ENCODE measurements at regions not wholly inside any gene's neighbourhood (a gene's known extent, or its start where the extent isn't known, plus 50 kb on each side); places are given as distances from the start of the nearest gene placed in this dataset.
"Not testable (repeated sequence)": the region's sequence is repeated elsewhere in the genome, so short reads cannot be mapped to it uniquely, and the experiment has no call there.

DNA sequence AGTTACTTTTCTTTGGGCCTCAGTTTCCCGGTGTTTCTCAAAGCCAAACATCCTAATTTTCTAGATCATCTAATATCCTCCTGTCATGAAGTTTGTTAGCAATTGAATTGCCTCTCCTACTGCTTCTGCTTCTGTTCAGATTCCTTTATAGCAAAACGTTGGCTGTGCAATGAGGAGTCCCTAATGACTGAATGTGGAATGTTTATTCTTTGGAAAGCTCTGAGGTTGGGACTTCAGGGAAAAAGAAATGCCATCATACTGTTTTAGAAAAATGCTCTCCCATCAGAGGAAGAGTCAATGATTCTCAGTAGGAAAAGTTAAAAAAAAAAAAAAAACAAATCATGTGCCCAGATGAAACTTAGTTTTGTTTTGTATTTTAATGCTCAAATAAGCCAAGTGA, 268.7 kb upstream of the PAPPA start:
- Histone ChIP-seq H3K9me3 (ENCODE audit: low read length) (no peaks in the 10 kb centered on the region), H3K36me3 (ENCODE audit: insufficient read depth, low read length) (no peaks in the 10 kb centered on the region), H3K27ac (ENCODE audit: low read depth, low read length) (no peak overlapping the region), H3K4me3 (ENCODE audit: low read depth in 1 of 2, low read length in 2 of 2) (no peak overlapping the region), H3K4me1 (ENCODE audit: insufficient read depth, low read length) (no peaks in the 10 kb centered on the region), H3K27me3 (ENCODE audit: control insufficient read depth in 1 of 2, insufficient read depth in 2 of 2, low read length in 2 of 2) (no peaks in the 10 kb centered on the region), H3K9ac (ENCODE audit: low read length) (no peak overlapping the region)

DNA sequence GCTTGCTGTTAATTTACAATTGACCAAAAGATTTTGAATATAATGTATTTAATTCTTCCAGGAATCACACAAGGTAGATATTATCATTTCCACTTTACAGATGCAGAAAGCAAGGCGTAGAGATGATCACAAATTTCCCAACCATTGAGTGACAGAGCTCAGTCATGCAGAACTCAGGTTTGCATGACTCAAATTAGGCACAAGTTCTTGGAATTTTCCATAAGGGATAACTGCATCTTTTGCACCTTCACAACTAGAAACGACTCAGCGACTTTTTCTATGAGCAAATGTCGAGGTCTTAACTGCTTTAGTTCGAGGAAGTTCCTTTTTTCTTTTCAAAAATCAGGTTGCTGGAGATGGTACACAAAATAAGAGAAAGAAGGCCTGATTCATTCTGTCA, 265.5 kb upstream of the PAPPA start:
- Histone ChIP-seq H3K4me1 (ENCODE audit: insufficient read depth, low read length) (no peaks in the 10 kb centered on the region), H3K36me3 (ENCODE audit: insufficient read depth, low read length) (no peaks in the 10 kb centered on the region), H3K9me3 (ENCODE audit: low read length) (no peaks in the 10 kb centered on the region), H3K27me3 (ENCODE audit: control insufficient read depth in 1 of 2, insufficient read depth in 2 of 2, low read length in 2 of 2) (no peaks in the 10 kb centered on the region), H3K9ac (ENCODE audit: low read length) (no peak overlapping the region), H3K4me3 (ENCODE audit: low read depth in 1 of 2, low read length in 2 of 2) (no peak overlapping the region), H3K27ac (ENCODE audit: low read depth, low read length) (no peak overlapping the region)

DNA sequence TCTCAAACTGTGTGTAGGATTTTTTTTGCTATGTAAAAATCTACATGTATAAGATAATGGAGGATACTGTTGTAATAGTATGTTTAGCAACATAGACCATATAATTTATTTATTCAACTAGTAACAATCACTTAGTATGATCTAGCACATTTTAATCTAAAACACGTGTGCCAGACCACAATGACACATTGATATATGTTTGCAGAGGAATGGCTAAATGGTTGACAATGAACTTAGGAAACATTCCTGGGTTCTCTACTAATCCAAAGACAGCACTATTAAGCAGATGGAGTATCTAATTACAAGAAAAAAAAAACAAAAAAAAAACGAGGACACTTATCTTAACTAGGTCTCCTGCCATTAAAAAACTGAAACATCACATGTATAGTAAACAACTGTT, 261.7 kb upstream of the PAPPA start:
- Histone ChIP-seq H3K27ac (ENCODE audit: low read depth, low read length) (no peak overlapping the region), H3K4me1 (ENCODE audit: insufficient read depth, low read length) (no peaks in the 10 kb centered on the region), H3K36me3 (ENCODE audit: insufficient read depth, low read length) (no peaks in the 10 kb centered on the region), H3K27me3 (ENCODE audit: control insufficient read depth in 1 of 2, insufficient read depth in 2 of 2, low read length in 2 of 2) (no peaks in the 10 kb centered on the region), H3K4me3 (ENCODE audit: low read depth in 1 of 2, low read length in 2 of 2) (no peak overlapping the region), H3K9ac (ENCODE audit: low read length) (no peak overlapping the region), H3K9me3 (ENCODE audit: low read length) (no peaks in the 10 kb centered on the region)

DNA sequence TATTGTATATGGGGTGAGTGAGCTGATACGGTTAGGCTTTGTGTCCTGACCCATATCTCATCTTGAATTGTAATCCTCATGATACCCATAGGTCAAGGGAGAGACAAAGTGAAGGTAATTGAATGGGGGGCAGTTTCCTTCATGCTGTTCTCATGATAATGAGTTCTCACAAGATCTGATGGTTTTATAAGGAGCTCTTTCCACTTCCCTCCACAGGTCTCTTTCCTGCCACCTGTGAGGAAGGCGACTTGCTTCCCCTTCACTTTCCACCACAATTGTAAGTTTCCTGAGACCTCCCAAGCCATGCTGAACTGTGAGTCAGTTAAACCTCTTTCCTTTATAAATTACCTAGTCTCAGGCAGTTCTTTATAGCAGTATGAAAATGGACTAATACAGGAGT, 255.1 kb upstream of the PAPPA start:
- not testable (repeated sequence) for H3K9ac ChIP-seq (ENCODE audit: low read length); H3K9me3 ChIP-seq (ENCODE audit: low read length); H3K27me3 ChIP-seq (ENCODE audit: control insufficient read depth in 1 of 2, insufficient read depth in 2 of 2, low read length in 2 of 2); H3K4me3 ChIP-seq (ENCODE audit: low read depth in 1 of 2, low read length in 2 of 2); H3K27ac ChIP-seq (ENCODE audit: low read depth, low read length); H3K4me1 ChIP-seq (ENCODE audit: insufficient read depth, low read length); H3K36me3 ChIP-seq (ENCODE audit: insufficient read depth, low read length)

DNA sequence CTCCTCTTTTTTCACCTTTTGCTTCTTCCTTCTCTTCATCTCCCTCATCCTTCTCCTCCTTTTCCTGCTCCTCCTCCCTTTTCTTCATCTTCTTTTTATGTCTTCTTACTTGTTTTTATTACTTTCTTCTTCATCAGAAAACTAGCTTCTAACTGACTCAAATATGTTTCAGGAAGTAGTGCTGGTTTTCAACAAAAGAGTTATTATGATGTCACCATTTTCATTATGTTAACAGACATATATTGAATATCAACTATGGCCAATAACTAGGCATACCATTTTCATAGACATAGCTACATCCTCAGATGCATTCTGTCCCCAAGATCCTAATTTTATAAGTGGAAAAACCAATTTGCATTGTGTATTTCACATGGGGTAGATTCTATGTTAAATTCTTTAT, 252.9 kb upstream of the PAPPA start:
- no peaks in the 10 kb centered on the region for H3K4me1 ChIP-seq (ENCODE audit: insufficient read depth, low read length)
- H3K27me3 ChIP-seq (ENCODE audit: control insufficient read depth in 1 of 2, insufficient read depth in 2 of 2, low read length in 2 of 2), result no peaks in the 10 kb centered on the region

DNA sequence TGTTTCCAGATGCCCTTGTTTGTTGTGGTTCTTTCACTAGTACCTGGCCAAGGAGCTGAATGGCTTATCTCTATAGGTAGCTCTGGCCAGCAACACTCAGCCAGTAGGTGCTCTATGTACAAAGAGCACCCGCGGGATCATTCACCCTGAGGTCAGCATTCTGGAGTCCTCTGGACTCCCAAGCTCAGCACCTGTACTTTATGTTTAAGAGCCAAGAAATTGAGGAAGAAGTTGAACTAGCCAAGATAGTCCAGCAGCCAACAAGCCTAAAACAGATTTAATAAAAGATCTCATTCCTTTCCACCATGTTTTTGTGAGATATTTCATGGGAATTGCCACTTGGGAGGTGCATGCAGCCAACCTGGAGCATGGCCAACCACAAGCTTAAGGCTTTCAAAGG, 242.6 kb upstream of the PAPPA start:
- no peak overlapping the region for H3K9ac ChIP-seq (ENCODE audit: low read length)
- no peaks in the 10 kb centered on the region for H3K36me3 ChIP-seq (ENCODE audit: insufficient read depth, low read length)
- no peaks in the 10 kb centered on the region for H3K9me3 ChIP-seq (ENCODE audit: low read length)
- H3K4me1 ChIP-seq (ENCODE audit: insufficient read depth, low read length), result no peaks in the 10 kb centered on the region
- no peaks in the 10 kb centered on the region for H3K27me3 ChIP-seq (ENCODE audit: control insufficient read depth in 1 of 2, insufficient read depth in 2 of 2, low read length in 2 of 2)
- no peak overlapping the region for H3K27ac ChIP-seq (ENCODE audit: low read depth, low read length)
- H3K4me3 ChIP-seq (ENCODE audit: low read depth in 1 of 2, low read length in 2 of 2), result no peak overlapping the region

More for the DNA sequence above, 252.9 kb upstream of the PAPPA start:
- Histone ChIP-seq H3K9me3 (ENCODE audit: low read length) (no peaks in the 10 kb centered on the region), H3K27ac (ENCODE audit: low read depth, low read length) (no peak overlapping the region), H3K36me3 (ENCODE audit: insufficient read depth, low read length) (no peaks in the 10 kb centered on the region), H3K4me3 (ENCODE audit: low read depth in 1 of 2, low read length in 2 of 2) (no peak overlapping the region), H3K9ac (ENCODE audit: low read length) (no peak overlapping the region)

DNA sequence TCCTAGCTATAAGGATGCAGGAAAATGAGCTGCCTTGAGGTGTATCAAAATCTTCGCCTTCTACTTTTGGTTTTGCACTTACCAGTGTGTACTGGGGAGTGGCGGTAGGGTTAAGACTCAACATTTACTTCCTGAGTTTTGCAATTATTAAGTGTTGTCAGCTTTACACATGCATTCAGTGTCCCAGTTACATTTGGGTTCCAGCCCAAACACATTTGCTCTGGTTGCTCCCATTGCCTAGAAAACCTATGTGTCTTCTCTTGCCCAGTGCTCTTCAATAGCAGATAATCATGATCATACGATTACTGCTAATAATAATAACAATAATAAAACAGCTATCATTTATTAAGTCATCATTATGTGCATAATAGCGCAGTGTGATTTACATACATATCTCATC, 241.5 kb upstream of the PAPPA start:
- H3K9me3 ChIP-seq (ENCODE audit: low read length), result no peaks in the 10 kb centered on the region
- H3K36me3 ChIP-seq (ENCODE audit: insufficient read depth, low read length), result no peaks in the 10 kb centered on the region
- H3K4me3 ChIP-seq (ENCODE audit: low read depth in 1 of 2, low read length in 2 of 2), result no peak overlapping the region
- no peak overlapping the region for H3K9ac ChIP-seq (ENCODE audit: low read length)
- H3K4me1 ChIP-seq (ENCODE audit: insufficient read depth, low read length), result no peaks in the 10 kb centered on the region
- H3K27ac ChIP-seq (ENCODE audit: low read depth, low read length), result no peak overlapping the region
- no peaks in the 10 kb centered on the region for H3K27me3 ChIP-seq (ENCODE audit: control insufficient read depth in 1 of 2, insufficient read depth in 2 of 2, low read length in 2 of 2)

DNA sequence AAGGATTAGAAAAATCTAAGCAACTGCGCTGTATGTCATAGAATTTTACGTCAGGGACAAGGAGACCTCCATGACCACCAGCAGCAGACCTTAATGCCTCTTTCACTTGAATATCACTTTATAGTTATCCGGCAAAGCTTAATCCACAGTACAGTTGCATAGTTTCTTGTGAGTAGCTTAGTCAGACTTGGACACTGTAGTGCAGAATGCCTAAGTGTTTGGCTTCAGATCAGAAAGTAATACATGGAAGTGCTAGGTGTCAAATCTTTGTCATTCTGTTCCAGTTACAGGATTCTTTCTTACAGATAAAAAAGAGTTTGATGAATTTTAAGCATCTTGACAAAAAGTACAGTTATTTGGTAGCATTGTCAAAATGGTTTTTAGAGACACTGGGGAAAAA, 239.9 kb upstream of the PAPPA start:
- Histone ChIP-seq H3K9ac (ENCODE audit: low read length) (no peak overlapping the region), H3K27ac (ENCODE audit: low read depth, low read length) (no peak overlapping the region), H3K9me3 (ENCODE audit: low read length) (no peaks in the 10 kb centered on the region), H3K4me3 (ENCODE audit: low read depth in 1 of 2, low read length in 2 of 2) (no peak overlapping the region), H3K4me1 (ENCODE audit: insufficient read depth, low read length) (no peaks in the 10 kb centered on the region), H3K27me3 (ENCODE audit: control insufficient read depth in 1 of 2, insufficient read depth in 2 of 2, low read length in 2 of 2) (no peaks in the 10 kb centered on the region), H3K36me3 (ENCODE audit: insufficient read depth, low read length) (no peaks in the 10 kb centered on the region)

DNA sequence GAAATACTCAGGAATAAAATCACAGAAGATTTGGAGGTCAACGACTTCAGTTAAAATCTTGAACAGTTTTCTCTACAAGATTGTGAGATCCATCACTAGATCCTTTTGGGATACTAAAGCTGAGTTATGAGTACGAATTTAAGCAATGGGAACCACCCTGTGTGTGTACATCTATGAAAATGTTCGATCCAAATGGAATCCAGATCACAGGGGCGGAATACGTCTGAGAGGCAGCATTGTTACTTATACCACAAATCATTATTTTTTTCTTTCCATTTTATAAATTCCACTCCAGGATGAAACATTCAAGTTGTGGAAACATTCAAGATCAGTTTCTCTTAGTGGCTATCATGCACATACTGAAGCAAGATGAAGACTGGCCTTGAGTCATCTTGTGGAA, 239.3 kb upstream of the PAPPA start:
- no peaks in the 10 kb centered on the region for H3K9me3 ChIP-seq (ENCODE audit: low read length)
- no peak overlapping the region for H3K27ac ChIP-seq (ENCODE audit: low read depth, low read length)
- no peak overlapping the region for H3K4me3 ChIP-seq (ENCODE audit: low read depth in 1 of 2, low read length in 2 of 2)
- H3K27me3 ChIP-seq (ENCODE audit: control insufficient read depth in 1 of 2, insufficient read depth in 2 of 2, low read length in 2 of 2), result no peaks in the 10 kb centered on the region
- H3K4me1 ChIP-seq (ENCODE audit: insufficient read depth, low read length), result no peaks in the 10 kb centered on the region
- no peak overlapping the region for H3K9ac ChIP-seq (ENCODE audit: low read length)
- H3K36me3 ChIP-seq (ENCODE audit: insufficient read depth, low read length), result no peaks in the 10 kb centered on the region

DNA sequence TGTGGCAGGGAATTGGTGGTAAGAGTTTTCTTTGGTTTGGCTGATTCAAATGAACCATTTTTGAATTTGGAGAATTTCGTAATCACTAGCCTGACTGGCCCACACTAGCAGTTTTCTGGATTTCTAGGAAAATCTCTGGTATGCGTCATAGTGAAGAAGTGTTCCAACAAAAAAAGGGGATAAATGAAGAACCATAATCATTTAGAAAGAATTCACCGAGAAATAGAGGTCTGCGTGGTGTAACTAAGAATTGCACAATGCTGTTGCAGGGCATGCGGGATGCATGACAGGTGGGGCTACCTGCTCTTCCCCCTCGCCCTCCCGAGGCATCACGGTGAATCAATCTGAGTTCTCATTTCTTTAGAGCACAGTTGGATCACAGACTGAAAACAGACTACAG, 232.3 kb upstream of the PAPPA start:
- Histone ChIP-seq H3K27ac (ENCODE audit: low read depth, low read length) (no peak overlapping the region), H3K9me3 (ENCODE audit: low read length) (no peaks in the 10 kb centered on the region), H3K36me3 (ENCODE audit: insufficient read depth, low read length) (no peaks in the 10 kb centered on the region), H3K4me1 (ENCODE audit: insufficient read depth, low read length) (peaks cover 4% of the 10 kb centered on the region), H3K4me3 (ENCODE audit: low read depth in 1 of 2, low read length in 2 of 2) (no peak overlapping the region), H3K27me3 (ENCODE audit: control insufficient read depth in 1 of 2, insufficient read depth in 2 of 2, low read length in 2 of 2) (no peaks in the 10 kb centered on the region), H3K9ac (ENCODE audit: low read length) (no peak overlapping the region)

DNA sequence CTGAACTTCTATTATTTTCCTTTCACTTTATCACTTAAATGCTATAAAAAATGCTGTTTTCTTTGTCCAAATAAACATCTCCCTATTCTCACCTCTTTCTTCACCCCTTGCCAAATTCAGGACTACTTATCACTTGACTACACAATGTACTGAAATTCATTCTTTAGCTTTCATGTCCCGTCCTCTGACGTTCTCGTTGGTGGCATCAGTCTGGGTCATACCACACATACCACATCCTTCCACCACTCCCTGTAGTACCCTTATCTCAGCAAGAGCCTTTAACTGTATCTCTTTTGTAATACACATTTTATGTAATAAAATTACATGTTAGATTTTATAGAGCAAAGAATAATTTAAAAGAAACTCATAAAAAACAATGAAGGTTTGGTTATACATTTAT, 231.1 kb upstream of the PAPPA start:
- Histone ChIP-seq H3K36me3 (ENCODE audit: insufficient read depth, low read length) (no peaks in the 10 kb centered on the region), H3K4me3 (ENCODE audit: low read depth in 1 of 2, low read length in 2 of 2) (no peak overlapping the region), H3K4me1 (ENCODE audit: insufficient read depth, low read length) (peaks cover 4% of the 10 kb centered on the region), H3K9me3 (ENCODE audit: low read length) (no peaks in the 10 kb centered on the region), H3K9ac (ENCODE audit: low read length) (no peak overlapping the region), H3K27ac (ENCODE audit: low read depth, low read length) (no peak overlapping the region), H3K27me3 (ENCODE audit: control insufficient read depth in 1 of 2, insufficient read depth in 2 of 2, low read length in 2 of 2) (no peaks in the 10 kb centered on the region)

DNA sequence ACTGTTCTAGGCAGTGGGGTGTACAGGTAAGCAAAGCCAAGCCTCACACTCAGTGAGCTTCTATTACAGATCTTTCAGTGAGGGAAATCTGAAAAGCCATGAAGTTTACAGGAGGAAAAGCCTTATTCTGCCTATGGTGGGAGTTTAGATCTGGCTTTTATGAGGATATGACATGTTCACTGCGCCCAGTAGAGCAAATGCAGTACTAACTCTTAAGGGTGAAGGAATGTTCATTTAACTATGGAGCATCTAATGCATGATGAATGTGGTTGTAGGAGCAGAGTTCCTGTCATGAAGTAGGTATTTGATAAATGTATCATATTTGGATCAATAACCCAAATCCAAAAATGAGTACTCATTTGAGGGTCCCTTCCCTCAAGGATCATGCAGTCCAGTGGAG, 230.2 kb upstream of the PAPPA start:
- Histone ChIP-seq H3K4me3 (ENCODE audit: low read depth in 1 of 2, low read length in 2 of 2) (no peak overlapping the region), H3K36me3 (ENCODE audit: insufficient read depth, low read length) (no peaks in the 10 kb centered on the region), H3K9ac (ENCODE audit: low read length) (no peak overlapping the region), H3K4me1 (ENCODE audit: insufficient read depth, low read length) (peaks cover 4% of the 10 kb centered on the region), H3K27ac (ENCODE audit: low read depth, low read length) (no peak overlapping the region), H3K27me3 (ENCODE audit: control insufficient read depth in 1 of 2, insufficient read depth in 2 of 2, low read length in 2 of 2) (no peaks in the 10 kb centered on the region), H3K9me3 (ENCODE audit: low read length) (no peaks in the 10 kb centered on the region)

Measured in muscle layer of colon (tissue), 2 donors.